ENCODE measurements at regions not wholly inside any gene's neighbourhood (a gene's known extent, or its start where the extent isn't known, plus 50 kb on each side); places are given as distances from the start of the nearest gene placed in this dataset.

GRCh38 chr7:50185208-50185607 is 92.2 kb upstream of the ZPBP start:
- H3K27ac Mint-ChIP-seq: peak overlapping the region in 1 of 8 donors; percentile 47
- POLR2A ChIA-PET: no interaction called here
- peaks cover 0 to 9% of the 10 kb centered on the region in 2 donors for H3K27me3 Mint-ChIP-seq
- Histone ChIP-seq H3K36me3 (ENCODE audit: insufficient read depth, low read length) (no peaks in the 10 kb centered on the region), H3K27me3 (ENCODE audit: insufficient read depth, low read length, poor library complexity, severe bottlenecking) (no peaks in the 10 kb centered on the region), H3K9me3 (ENCODE audit: low read length) (no peaks in the 10 kb centered on the region), H3K4me1 (ENCODE audit: insufficient read depth, low read length) (no peaks in the 10 kb centered on the region), H3K27ac (ENCODE audit: low read depth, low read length) (no peak overlapping the region), H3K4me3 (ENCODE audit: low read length) (no peak overlapping the region)
- H3K4me1 Mint-ChIP-seq: peaks cover 0 to 1% (median 0%) of the 10 kb centered on the region in 3 donors
- peaks cover 0 to 6% (median 0%) of the 10 kb centered on the region in 5 donors for H3K9me3 Mint-ChIP-seq
- peaks cover 0 to 9% (median 0%) of the 10 kb centered on the region in 3 donors for H3K36me3 Mint-ChIP-seq
- CTCF ChIA-PET: interaction anchor here (1.6 kb wide), 1 partner anchor 18 kb away, joined by 3 read pairs; no protein-coding TSS in a partner anchor
- no peak for DNase-seq
- no peak overlapping the region for H3K4me3 Mint-ChIP-seq

- H3K4me3 Mint-ChIP-seq: no peak overlapping the region
- no peak overlapping the region for H3K27ac Mint-ChIP-seq
- Histone ChIP-seq H3K4me1 (ENCODE audit: insufficient read depth, low read length) (no peaks in the 10 kb centered on the region), H3K36me3 (ENCODE audit: insufficient read depth, low read length) (no peaks in the 10 kb centered on the region), H3K27me3 (ENCODE audit: insufficient read depth, low read length, poor library complexity, severe bottlenecking) (no peaks in the 10 kb centered on the region), H3K27ac (ENCODE audit: low read depth, low read length) (no peak overlapping the region), H3K4me3 (ENCODE audit: low read length) (no peak overlapping the region), H3K9me3 (ENCODE audit: low read length) (no peaks in the 10 kb centered on the region)
- POLR2A ChIA-PET: no interaction called here
- peaks cover 3 to 6% of the 10 kb centered on the region in 2 donors for H3K27me3 Mint-ChIP-seq
- DNase-seq: no peak
- H3K36me3 Mint-ChIP-seq: peaks cover 0 to 6% (median 0%) of the 10 kb centered on the region in 3 donors
- peaks cover 0 to 1% (median 0%) of the 10 kb centered on the region in 3 donors for H3K4me1 Mint-ChIP-seq
- CTCF ChIA-PET: interaction anchor here (1.6 kb wide), 1 partner anchor 17 kb away, joined by 3 read pairs; no protein-coding TSS in a partner anchor
- peaks cover 0 to 4% (median 0%) of the 10 kb centered on the region in 5 donors for H3K9me3 Mint-ChIP-seq
Measured at GRCh38 chr7:50184271-50184990, 91.4 kb upstream of the ZPBP start.

GRCh38 chr7:50182759-50183158 is 89.7 kb upstream of the ZPBP start:
- ChIA-PET CTCF (no interaction called here), POLR2A (no interaction called here)
- H3K27ac Mint-ChIP-seq: no peak overlapping the region
- no peaks in the 10 kb centered on the region for H3K36me3 Mint-ChIP-seq
- no peak overlapping the region for H3K27ac ChIP-seq (ENCODE audit: low read depth, low read length)
- no peak overlapping the region for H3K4me3 Mint-ChIP-seq
- no peak overlapping the region for H3K4me3 ChIP-seq (ENCODE audit: low read length)
- no peaks in the 10 kb centered on the region for H3K9me3 ChIP-seq (ENCODE audit: low read length)
- no peaks in the 10 kb centered on the region for H3K36me3 ChIP-seq (ENCODE audit: insufficient read depth, low read length)
- no peaks in the 10 kb centered on the region for H3K9me3 Mint-ChIP-seq
- H3K4me1 Mint-ChIP-seq: peaks cover 0 to 1% (median 0%) of the 10 kb centered on the region in 3 donors
- no peaks in the 10 kb centered on the region for H3K27me3 ChIP-seq (ENCODE audit: insufficient read depth, low read length, poor library complexity, severe bottlenecking)
- DNase-seq: no peak
- H3K27me3 Mint-ChIP-seq: peaks cover 6% of the 10 kb centered on the region in 2 donors
- H3K4me1 ChIP-seq (ENCODE audit: insufficient read depth, low read length): no peaks in the 10 kb centered on the region

- ChIA-PET CTCF (no interaction called here), POLR2A (no interaction called here)
- Mint-ChIP-seq H3K27me3 (peaks cover 7 to 11% of the 10 kb centered on the region in 2 donors), H3K36me3 (no peaks in the 10 kb centered on the region), H3K4me3 (no peak overlapping the region), H3K27ac (no peak overlapping the region), H3K4me1 (peaks cover 0 to 1% (median 0%) of the 10 kb centered on the region in 3 donors), H3K9me3 (no peaks in the 10 kb centered on the region)
- Histone ChIP-seq H3K4me1 (ENCODE audit: insufficient read depth, low read length) (no peaks in the 10 kb centered on the region), H3K9me3 (ENCODE audit: low read length) (no peaks in the 10 kb centered on the region), H3K27ac (ENCODE audit: low read depth, low read length) (no peak overlapping the region), H3K27me3 (ENCODE audit: insufficient read depth, low read length, poor library complexity, severe bottlenecking) (no peaks in the 10 kb centered on the region), H3K36me3 (ENCODE audit: insufficient read depth, low read length) (no peaks in the 10 kb centered on the region), H3K4me3 (ENCODE audit: low read length) (no peak overlapping the region)
- no peak for DNase-seq
Measured at GRCh38 chr7:50181081-50181480, 88.0 kb upstream of the ZPBP start.

- Histone ChIP-seq H3K27me3 (ENCODE audit: insufficient read depth, low read length, poor library complexity, severe bottlenecking) (no peaks in the 10 kb centered on the region), H3K9me3 (ENCODE audit: low read length) (no peaks in the 10 kb centered on the region), H3K4me3 (ENCODE audit: low read length) (no peak overlapping the region), H3K36me3 (ENCODE audit: insufficient read depth, low read length) (no peaks in the 10 kb centered on the region), H3K27ac (ENCODE audit: low read depth, low read length) (no peak overlapping the region), H3K4me1 (ENCODE audit: insufficient read depth, low read length) (no peaks in the 10 kb centered on the region)
- H3K27ac Mint-ChIP-seq: no peak overlapping the region
- DNase-seq: no peak
- POLR2A ChIA-PET: no interaction called here
- peaks cover 6 to 16% of the 10 kb centered on the region in 2 donors for H3K27me3 Mint-ChIP-seq
- H3K9me3 Mint-ChIP-seq: no peaks in the 10 kb centered on the region
- no peaks in the 10 kb centered on the region for H3K36me3 Mint-ChIP-seq
- no peak overlapping the region for H3K4me3 Mint-ChIP-seq
- H3K4me1 Mint-ChIP-seq: no peaks in the 10 kb centered on the region
- CTCF ChIA-PET: no interaction called here
Measured at GRCh38 chr7:50178166-50178565, 85.1 kb upstream of the ZPBP start.

- Mint-ChIP-seq H3K4me3 (no peak overlapping the region), H3K4me1 (no peaks in the 10 kb centered on the region), H3K27ac (no peak overlapping the region), H3K27me3 (peaks cover 9 to 14% of the 10 kb centered on the region in 2 donors), H3K36me3 (no peaks in the 10 kb centered on the region), H3K9me3 (no peaks in the 10 kb centered on the region)
- Histone ChIP-seq H3K27me3 (ENCODE audit: insufficient read depth, low read length, poor library complexity, severe bottlenecking) (no peaks in the 10 kb centered on the region), H3K36me3 (ENCODE audit: insufficient read depth, low read length) (no peaks in the 10 kb centered on the region), H3K4me1 (ENCODE audit: insufficient read depth, low read length) (no peaks in the 10 kb centered on the region), H3K27ac (ENCODE audit: low read depth, low read length) (no peak overlapping the region), H3K9me3 (ENCODE audit: low read length) (no peaks in the 10 kb centered on the region), H3K4me3 (ENCODE audit: low read length) (no peak overlapping the region)
- ChIA-PET CTCF (no interaction called here), POLR2A (no interaction called here)
- DNase-seq: no peak
Measured at GRCh38 chr7:50174948-50175347, 81.9 kb upstream of the ZPBP start.

GRCh38 chr7:50166997-50167965 is 74.2 kb upstream of the ZPBP start:
- Histone ChIP-seq H3K4me3 (ENCODE audit: low read length) (no peak overlapping the region), H3K4me1 (ENCODE audit: insufficient read depth, low read length) (peaks cover 45% of the 10 kb centered on the region), H3K36me3 (ENCODE audit: insufficient read depth, low read length) (no peaks in the 10 kb centered on the region), H3K9me3 (ENCODE audit: low read length) (no peaks in the 10 kb centered on the region), H3K27ac (ENCODE audit: low read depth, low read length) (no peak overlapping the region), H3K27me3 (ENCODE audit: insufficient read depth, low read length, poor library complexity, severe bottlenecking) (no peaks in the 10 kb centered on the region)
- Mint-ChIP-seq H3K27me3 (no peaks in the 10 kb centered on the region), H3K4me3 (peak overlapping the region in 3 of 7 donors; percentile 20 to 63 (median 39)), H3K27ac (peak overlapping the region; percentile 23 to 94 (median 85)), H3K36me3 (no peaks in the 10 kb centered on the region), H3K9me3 (no peaks in the 10 kb centered on the region), H3K4me1 (peaks cover 42 to 66% (median 61%) of the 10 kb centered on the region in 3 donors)
- POLR2A ChIA-PET: no interaction called here
- DNase-seq: peak in 2 of 5 donors; percentile 26 to 61
- CTCF ChIA-PET: interaction anchor here (1.0 to 1.4 kb wide), 2 partner anchors 13 to 18 kb away, joined by 3 read pairs; no protein-coding TSS in a partner anchor
